Suprapubic skin (tissue), 4 donors: ENCODE measurements at regions not wholly inside any gene's neighbourhood (a gene's known extent, or its start where the extent isn't known, plus 50 kb on each side); places are given as distances from the start of the nearest gene placed in this dataset.

Experiments used
- EP300 ChIP-seq: sonication (generic); formaldehyde crosslinking; IDR thresholded peaks from one replicate; pipeline ENCODE4 v1.6.1; 2017; ENCODE audit warnings: antibody characterized with exemption
- POLR2A ChIP-seq, 2 donors: fragments of 450-650 bp; IDR thresholded peaks; one replicate each; pipeline ENCODE4 v1.6.1; 2017; ENCODE audit warnings: antibody characterized with exemption in 2 of 2, mild to moderate bottlenecking in 2 of 2, moderate library complexity in 2 of 2
- POLR2AphosphoS5 ChIP-seq, 3 donors: sonication (generic); formaldehyde crosslinking; IDR thresholded peaks; one replicate each; pipeline ENCODE4 v1.6.1; 2017; ENCODE audit warnings: antibody characterized with exemption in 3 of 3
- TF ChIP-seq, protein P1 (sequence below), 2 donors: fragments of 200-600 bp in 1 of 2; fragments of 450-650 bp in 1 of 2; sonication (generic) in 1 of 2; IDR thresholded peaks; one replicate each; pipeline ENCODE4 v1.5.1; 2016 to 2019; ENCODE audit warnings: antibody characterized with exemption in 2 of 2, mild to moderate bottlenecking in 1 of 2, moderate library complexity in 1 of 2

- TF ChIP-seq, protein P1, sequence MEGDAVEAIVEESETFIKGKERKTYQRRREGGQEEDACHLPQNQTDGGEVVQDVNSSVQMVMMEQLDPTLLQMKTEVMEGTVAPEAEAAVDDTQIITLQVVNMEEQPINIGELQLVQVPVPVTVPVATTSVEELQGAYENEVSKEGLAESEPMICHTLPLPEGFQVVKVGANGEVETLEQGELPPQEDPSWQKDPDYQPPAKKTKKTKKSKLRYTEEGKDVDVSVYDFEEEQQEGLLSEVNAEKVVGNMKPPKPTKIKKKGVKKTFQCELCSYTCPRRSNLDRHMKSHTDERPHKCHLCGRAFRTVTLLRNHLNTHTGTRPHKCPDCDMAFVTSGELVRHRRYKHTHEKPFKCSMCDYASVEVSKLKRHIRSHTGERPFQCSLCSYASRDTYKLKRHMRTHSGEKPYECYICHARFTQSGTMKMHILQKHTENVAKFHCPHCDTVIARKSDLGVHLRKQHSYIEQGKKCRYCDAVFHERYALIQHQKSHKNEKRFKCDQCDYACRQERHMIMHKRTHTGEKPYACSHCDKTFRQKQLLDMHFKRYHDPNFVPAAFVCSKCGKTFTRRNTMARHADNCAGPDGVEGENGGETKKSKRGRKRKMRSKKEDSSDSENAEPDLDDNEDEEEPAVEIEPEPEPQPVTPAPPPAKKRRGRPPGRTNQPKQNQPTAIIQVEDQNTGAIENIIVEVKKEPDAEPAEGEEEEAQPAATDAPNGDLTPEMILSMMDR (IDR thresholded peaks at IDR 0.05) = no peak
- no peak for TF ChIP-seq POLR2AphosphoS5 (IDR thresholded peaks at IDR 0.05)
- TF ChIP-seq POLR2A (IDR thresholded peaks at IDR 0.05) = no peak
- TF ChIP-seq EP300 = no peak
Measured at GRCh38 chr20:59441306-59441705, 140.9 kb downstream of the EDN3 start.
